Prostate gland (tissue), 2 donors: ENCODE measurements at regions not wholly inside any gene's neighbourhood (a gene's known extent, or its start where the extent isn't known, plus 50 kb on each side); places are given as distances from the start of the nearest gene placed in this dataset.

ENCODE experiments used
- DNase-seq: peaks from one replicate; pipeline ENCODE4 v3.0.0-alpha.2; 2019; ENCODE audit warnings: low spot score
- H3K27ac ChIP-seq, 2 donors: fragments of 200-600 bp; sonication (generic); 2 replicates each; pipeline ENCODE4 v1.5.1; 2017 to 2019
- H3K27me3 ChIP-seq: fragments of 200-600 bp; sonication (generic); replicated peaks from 2 replicates; pipeline ENCODE4 v1.5.1; 2019; ENCODE audit not compliant: insufficient read depth
- H3K36me3 ChIP-seq, 2 donors: fragments of 200-600 bp; sonication (generic); 1 replicate in 1 of 2; 2 replicates in 1 of 2; pipeline versions ENCODE4 v1.5.1 to v1.8.1; 2017 to 2019
- H3K4me1 ChIP-seq: fragments of 200-600 bp; sonication (generic); replicated peaks from 2 replicates; pipeline ENCODE4 v1.5.1; 2019
- H3K4me3 ChIP-seq, 2 donors: fragments of 200-600 bp; sonication (generic); 2 replicates each; pipeline ENCODE4 v1.5.1; 2017 to 2019
- H3K9me3 ChIP-seq: fragments of 200-600 bp; sonication (generic); 2 replicates; pipeline ENCODE4 v1.5.1; 2017
- POLR2A ChIP-seq: fragments of 450-650 bp; IDR thresholded peaks from one replicate; pipeline ENCODE4 v1.6.1; 2016; ENCODE audit warnings: antibody characterized with exemption, mild to moderate bottlenecking
- POLR2AphosphoS5 ChIP-seq: sonication (generic); formaldehyde crosslinking; IDR thresholded peaks from one replicate; pipeline ENCODE4 v1.6.1; 2017; ENCODE audit warnings: antibody characterized with exemption
- WGBS: methylation state at CpG from one replicate; pipeline ENCODE4 v1.1.5; 2018; 5-methylcytosine and 5-hydroxymethylcytosine counted together
- intact Hi-C: fragments of 100-400 bp; cut with DNase I; formaldehyde crosslinking; loops from one replicate; pipeline ENCODE4 v1.14.2; 2022
- TF ChIP-seq, protein P1 (sequence below), 4 experiments: fragments of 200-600 bp in 2 of 4; fragments of 450-650 bp in 2 of 4; sonication (generic) in 2 of 4; IDR thresholded peaks; 1 replicate in 3 of 4; 2 replicates in 1 of 4; pipeline ENCODE4 v1.5.1; 2016 to 2019; ENCODE audit warnings: antibody characterized with exemption in 4 of 4, mild to moderate bottlenecking in 2 of 4, moderate library complexity in 2 of 4

DNA sequence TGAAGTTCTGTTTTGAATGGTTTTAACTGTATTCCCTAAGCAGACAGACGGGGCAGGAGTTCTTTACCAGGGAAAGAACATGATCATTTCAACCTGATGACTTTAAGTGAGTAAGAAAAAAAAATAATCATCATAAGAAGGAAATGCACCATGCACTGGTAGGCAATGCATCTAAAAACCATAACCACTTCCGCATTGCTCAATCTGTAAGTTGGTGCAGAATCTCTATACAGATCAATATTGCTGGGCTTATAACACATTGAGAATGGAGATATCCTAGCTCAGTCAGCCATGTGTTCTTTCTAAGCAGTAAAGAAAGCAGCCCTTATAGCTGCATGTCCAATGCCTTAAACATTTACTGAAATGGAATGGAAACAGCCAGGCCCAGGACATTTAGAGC, 407.1 kb upstream of the DMAC1 start:
- Histone ChIP-seq H3K27me3 (no peaks in the 10 kb centered on the region), H3K36me3 (no peaks in the 10 kb centered on the region), H3K4me1 (no peaks in the 10 kb centered on the region), H3K9me3 (no peaks in the 10 kb centered on the region), H3K27ac (no peak overlapping the region), H3K4me3 (no peak overlapping the region)
- intact Hi-C loops, result no loop called here
- no peak for DNase-seq
- TF ChIP-seq POLR2AphosphoS5 (no peak), POLR2A (no peak)
- TF ChIP-seq, protein P1, sequence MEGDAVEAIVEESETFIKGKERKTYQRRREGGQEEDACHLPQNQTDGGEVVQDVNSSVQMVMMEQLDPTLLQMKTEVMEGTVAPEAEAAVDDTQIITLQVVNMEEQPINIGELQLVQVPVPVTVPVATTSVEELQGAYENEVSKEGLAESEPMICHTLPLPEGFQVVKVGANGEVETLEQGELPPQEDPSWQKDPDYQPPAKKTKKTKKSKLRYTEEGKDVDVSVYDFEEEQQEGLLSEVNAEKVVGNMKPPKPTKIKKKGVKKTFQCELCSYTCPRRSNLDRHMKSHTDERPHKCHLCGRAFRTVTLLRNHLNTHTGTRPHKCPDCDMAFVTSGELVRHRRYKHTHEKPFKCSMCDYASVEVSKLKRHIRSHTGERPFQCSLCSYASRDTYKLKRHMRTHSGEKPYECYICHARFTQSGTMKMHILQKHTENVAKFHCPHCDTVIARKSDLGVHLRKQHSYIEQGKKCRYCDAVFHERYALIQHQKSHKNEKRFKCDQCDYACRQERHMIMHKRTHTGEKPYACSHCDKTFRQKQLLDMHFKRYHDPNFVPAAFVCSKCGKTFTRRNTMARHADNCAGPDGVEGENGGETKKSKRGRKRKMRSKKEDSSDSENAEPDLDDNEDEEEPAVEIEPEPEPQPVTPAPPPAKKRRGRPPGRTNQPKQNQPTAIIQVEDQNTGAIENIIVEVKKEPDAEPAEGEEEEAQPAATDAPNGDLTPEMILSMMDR (IDR thresholded peaks at IDR 0.05), result no peak
- WGBS, result 67% methylated on average over 2 of the region's 2 CpGs

DNA sequence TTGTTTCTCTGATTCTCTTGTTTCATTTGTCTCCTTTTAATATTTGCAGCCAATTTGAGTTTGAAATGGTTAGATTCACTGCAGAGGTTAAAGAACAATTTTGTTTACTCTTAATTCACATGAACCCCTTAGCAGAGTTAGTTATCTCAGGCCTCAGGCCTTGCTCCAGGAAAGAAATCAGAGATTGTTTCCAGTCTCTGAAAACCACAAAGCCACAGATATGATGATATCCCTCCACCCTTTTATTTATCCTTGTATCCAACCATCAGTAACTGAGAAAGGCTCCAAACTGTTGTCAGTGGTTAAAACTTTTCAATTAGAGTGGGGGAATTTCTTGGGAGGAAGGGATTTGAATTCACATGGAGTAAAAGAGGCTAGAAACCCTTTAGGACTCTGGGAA, 406.0 kb upstream of the DMAC1 start:
- TF ChIP-seq POLR2A (no peak), POLR2AphosphoS5 (no peak)
- TF ChIP-seq, protein P1 (IDR thresholded peaks at IDR 0.05), result no peak
- H3K9me3 ChIP-seq, result no peaks in the 10 kb centered on the region
- no peak overlapping the region for H3K27ac ChIP-seq
- DNase-seq, result no peak
- H3K36me3 ChIP-seq, result no peaks in the 10 kb centered on the region
- intact Hi-C loops, result no loop called here
- no peaks in the 10 kb centered on the region for H3K4me1 ChIP-seq
- H3K27me3 ChIP-seq, result no peaks in the 10 kb centered on the region
- no peak overlapping the region for H3K4me3 ChIP-seq

DNA sequence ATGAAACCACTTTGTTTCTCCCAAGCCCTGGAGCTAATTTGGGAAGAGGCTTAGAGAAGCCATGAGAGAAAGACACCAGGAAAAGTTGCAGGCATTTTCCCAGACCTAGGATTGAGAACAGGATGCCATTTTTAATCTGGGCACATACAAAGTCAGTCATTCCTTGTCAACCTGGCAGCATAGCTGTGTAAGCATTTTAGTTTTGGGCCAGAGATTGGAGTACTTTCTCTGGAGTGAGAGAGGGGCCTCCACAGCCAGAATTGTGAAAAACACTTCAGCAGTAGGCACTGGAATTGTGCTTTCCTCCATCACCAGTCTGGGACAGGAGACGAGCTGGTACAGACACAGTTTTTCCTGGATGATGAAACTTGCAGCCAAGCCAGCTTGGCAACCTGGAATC, 390.3 kb upstream of the DMAC1 start:
- no peaks in the 10 kb centered on the region for H3K36me3 ChIP-seq
- H3K4me1 ChIP-seq, result no peaks in the 10 kb centered on the region
- H3K4me3 ChIP-seq, result no peak overlapping the region
- intact Hi-C loops, result no loop called here
- 90% methylated on average over 1 of the region's 1 CpG for WGBS
- H3K27ac ChIP-seq, result no peak overlapping the region
- no peaks in the 10 kb centered on the region for H3K27me3 ChIP-seq
- no peak for TF ChIP-seq POLR2AphosphoS5
- no peak for TF ChIP-seq POLR2A
- TF ChIP-seq, protein P1 (IDR thresholded peaks at IDR 0.05), result no peak
- no peaks in the 10 kb centered on the region for H3K9me3 ChIP-seq
- no peak for DNase-seq

DNA sequence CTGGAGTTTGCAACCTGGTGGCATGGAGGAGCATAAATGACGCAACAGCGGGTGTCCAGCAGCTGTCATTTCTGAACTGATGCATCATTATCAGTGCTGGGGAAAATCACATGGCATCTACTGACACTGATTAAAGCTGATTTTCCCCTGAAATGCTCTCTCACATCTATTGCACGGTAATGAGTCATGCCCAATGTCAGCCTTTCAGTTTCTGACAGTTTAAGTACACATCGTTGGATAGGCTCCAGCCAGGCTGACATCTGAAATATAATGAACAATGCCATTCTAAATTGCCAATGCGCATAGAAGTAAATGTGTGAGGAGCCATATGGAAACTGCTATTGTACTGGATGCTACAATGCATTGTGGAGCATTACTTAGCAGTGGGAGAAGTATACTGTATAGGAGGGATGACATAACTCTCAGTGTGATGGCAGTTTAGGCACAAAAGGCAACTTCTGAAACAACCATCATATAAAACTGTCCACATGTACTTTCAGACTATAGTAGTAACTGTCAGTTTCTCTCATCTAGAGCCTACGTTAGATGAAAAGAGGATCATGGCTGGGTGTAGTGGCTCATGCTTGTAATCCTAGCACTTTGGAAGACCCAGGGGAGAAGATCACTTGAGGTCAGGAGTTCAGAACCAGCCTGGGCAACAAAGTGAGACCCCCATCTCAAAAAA, 389.3 kb upstream of the DMAC1 start:
- Histone ChIP-seq H3K27me3 (no peaks in the 10 kb centered on the region), H3K27ac (no peak overlapping the region), H3K9me3 (no peaks in the 10 kb centered on the region), H3K36me3 (no peaks in the 10 kb centered on the region), H3K4me3 (no peak overlapping the region), H3K4me1 (no peaks in the 10 kb centered on the region)
- 60% methylated on average over 6 of the region's 6 CpGs for WGBS
- TF ChIP-seq POLR2A (no peak), POLR2AphosphoS5 (no peak)
- TF ChIP-seq, protein P1 (IDR thresholded peaks at IDR 0.05), result no peak
- intact Hi-C loops, result no loop called here
- no peak for DNase-seq

DNA sequence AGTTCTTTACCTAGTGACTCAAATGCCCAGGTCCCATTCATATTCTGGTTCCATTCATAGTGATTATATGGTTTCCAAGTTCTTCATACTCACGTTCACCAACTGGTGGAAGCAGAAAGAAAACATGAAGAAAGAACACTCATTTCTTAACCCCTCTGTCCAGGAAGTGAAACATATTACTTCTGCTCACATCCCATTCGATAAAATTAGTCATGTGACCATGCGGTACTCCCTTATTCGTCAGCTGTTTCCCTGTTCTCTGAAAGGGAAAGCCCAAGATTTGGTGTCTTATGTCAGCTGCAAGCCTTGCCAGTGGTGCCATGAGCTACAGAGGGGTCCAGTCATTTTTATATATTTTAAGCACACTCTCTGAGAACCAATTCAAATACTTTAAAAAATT, 387.0 kb upstream of the DMAC1 start:
- no peaks in the 10 kb centered on the region for H3K27me3 ChIP-seq
- no peaks in the 10 kb centered on the region for H3K9me3 ChIP-seq
- WGBS, result 93% methylated on average over 4 of the region's 4 CpGs
- no peaks in the 10 kb centered on the region for H3K36me3 ChIP-seq
- no peak overlapping the region for H3K4me3 ChIP-seq
- H3K4me1 ChIP-seq, result no peaks in the 10 kb centered on the region
- no peak for DNase-seq
- intact Hi-C loops, result no loop called here
- TF ChIP-seq, protein P1 (IDR thresholded peaks at IDR 0.05), result no peak
- no peak for TF ChIP-seq POLR2A
- TF ChIP-seq POLR2AphosphoS5, result no peak
- no peak overlapping the region for H3K27ac ChIP-seq
